ENCODE measurements at regions not wholly inside any gene's neighbourhood (a gene's known extent, or its start where the extent isn't known, plus 50 kb on each side); places are given as distances from the start of the nearest gene placed in this dataset.
"Not testable (repeated sequence)": the region's sequence is repeated elsewhere in the genome, so short reads cannot be mapped to it uniquely, and the experiment has no call there.

DNA sequence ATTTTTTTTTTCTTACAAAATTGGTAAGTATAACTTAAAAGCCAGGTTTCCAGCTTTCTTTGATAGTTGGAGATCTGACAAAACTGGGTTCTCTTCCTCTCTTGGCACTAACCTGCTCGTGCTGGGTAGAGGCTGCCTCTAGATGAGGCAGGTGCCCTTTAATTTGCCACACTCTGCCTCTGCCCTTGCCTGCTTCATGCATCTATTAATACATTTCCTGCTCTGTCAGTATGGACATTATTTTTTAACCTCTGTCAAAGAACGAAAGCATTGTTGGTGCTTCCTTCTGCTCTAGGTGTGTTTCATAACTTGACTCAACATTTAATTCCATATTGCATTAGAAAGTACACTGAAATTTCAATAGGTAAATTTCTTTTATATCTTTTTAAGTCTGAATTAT lies 490.7 kb upstream of the ZEB2 start:
- DNase-seq, result no peak

- DNase-seq, result no peak
These were observed 488.0 kb upstream of the ZEB2 start for GRCh38 chr2:145007960-145008263.

GRCh38 chr2:145007093-145007959 lies 487.4 kb upstream of the ZEB2 start:
- DNase-seq, result peak; percentile 95

DNA sequence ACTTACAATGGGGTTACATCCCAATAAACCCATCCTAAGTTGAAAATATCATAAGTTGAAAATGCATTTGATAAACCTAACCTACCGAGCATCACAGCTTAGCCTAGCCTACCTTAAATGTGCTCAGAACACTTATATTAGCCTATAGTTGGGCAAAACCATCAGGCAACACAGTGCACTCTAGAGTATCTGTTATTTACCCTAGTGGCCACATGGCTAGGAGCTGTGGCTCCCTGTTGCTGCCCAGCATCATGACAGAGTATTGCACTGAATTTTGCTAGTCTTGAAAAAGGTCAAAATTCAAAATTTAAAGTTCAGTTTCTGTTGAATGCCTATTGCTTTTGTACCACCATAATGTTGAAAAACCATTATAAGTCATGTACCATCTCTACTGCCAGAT lies 482.7 kb upstream of the ZEB2 start:
- DNase-seq, result no peak

DNA sequence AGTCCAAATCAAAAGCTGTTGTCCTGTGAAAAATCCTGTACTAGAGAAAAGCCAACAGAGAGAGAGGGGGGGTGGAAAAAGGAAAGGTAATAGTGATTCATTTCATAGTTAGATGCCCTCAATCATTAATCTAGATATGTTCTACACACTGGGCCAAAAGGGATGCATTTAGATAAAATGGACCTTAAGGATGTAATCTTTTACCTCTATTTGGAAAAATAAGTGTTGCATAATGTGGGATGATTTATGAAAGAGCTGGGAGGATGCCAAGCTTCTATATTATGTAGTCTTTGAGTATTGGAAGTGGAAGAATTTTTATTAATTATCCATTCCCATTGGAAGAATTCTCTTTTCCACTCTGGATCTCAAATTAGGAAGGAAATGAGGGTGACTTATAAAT lies 480.5 kb upstream of the ZEB2 start:
- peak; percentile 62 for DNase-seq

GRCh38 chr2:144999936-145000335 lies 480.0 kb upstream of the ZEB2 start:
- no peak for DNase-seq

GRCh38 chr2:144999071-144999875 lies 479.4 kb upstream of the ZEB2 start:
- DNase-seq, result no peak

DNA sequence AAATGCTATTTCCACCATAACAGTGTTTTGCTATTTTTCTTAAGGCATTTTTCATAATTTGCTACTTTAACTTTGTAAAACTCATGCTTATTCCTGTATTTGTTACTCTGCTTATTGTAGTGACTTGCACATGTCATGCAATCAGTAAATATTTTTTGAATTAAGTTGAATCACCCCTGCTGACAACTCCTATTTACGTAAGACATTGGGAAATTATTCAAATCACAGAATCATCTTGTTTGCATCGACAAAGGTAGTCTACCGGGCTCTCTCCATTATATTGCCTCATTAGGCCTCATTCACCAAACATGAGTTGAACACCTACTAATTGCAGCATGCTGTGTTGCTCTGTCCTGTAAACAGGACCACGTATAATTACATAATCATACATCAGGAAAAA lies 478.5 kb upstream of the ZEB2 start:
- no peak for DNase-seq

DNA sequence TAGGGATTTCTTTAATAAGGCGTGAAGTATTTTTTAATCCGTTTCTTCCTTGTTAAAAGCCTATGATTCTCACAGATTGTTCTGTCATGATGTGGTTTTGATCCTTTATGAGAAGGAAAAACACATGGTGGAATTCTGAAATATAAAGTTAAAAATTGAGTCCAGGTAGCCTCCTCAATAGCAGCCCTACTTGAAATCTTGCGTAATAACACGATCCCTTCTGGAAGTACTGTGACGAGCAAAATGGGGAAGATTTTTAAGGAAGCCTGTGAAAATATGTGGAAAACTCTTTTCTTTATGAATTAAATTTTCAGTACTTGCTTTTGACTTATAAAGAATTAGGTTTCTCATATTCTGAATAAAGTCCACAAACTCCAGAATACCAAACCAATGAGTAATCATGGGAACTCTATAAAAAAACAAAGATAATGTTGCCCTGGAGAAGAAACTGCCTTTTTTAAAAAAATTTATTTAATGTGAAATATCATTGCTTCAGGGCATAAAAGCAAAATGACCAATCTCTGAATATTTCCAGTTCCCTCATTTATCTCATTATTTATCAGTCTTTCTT lies 476.4 kb upstream of the ZEB2 start:
- peak; percentile 29 for DNase-seq

- DNase-seq, result no peak
These were observed 475.6 kb upstream of the ZEB2 start for GRCh38 chr2:144995482-144995881.

- DNase-seq, result no peak
These were observed 470.7 kb upstream of the ZEB2 start for GRCh38 chr2:144990661-144991060.

DNA sequence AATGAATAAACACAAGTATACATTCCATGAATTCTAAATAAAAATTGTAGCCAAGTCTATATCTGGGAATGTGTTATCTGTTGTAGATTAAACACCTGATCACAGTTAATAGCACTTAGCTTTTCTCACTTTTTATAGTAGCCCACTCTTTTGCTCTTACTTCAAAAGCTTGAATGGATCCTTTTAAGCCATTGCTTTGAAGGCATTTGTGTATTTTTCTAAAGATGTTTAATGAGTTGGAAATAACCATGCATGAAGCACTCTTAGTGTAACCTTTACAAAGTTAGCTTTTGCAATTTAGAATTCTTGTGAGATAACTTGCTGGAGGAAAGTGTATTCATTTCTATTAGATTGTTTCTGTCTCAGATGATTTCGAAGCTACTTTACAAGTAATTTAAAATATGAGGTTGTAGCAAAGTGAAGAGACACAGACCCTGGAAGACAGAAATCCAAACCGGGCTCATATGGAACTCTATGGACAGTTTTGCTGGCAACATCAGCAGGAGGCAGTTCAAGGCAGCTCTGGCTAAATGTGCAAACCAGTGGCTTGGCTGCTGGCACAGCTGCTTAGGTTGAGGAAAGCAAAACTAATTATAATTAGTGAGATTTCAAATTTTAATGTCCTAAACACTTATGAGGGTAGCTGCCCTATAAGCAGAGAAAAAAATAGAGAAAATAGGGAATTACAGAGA lies 469.8 kb upstream of the ZEB2 start:
- no peak for DNase-seq

GRCh38 chr2:144988591-144988990 lies 468.7 kb upstream of the ZEB2 start:
- no peak for DNase-seq

DNA sequence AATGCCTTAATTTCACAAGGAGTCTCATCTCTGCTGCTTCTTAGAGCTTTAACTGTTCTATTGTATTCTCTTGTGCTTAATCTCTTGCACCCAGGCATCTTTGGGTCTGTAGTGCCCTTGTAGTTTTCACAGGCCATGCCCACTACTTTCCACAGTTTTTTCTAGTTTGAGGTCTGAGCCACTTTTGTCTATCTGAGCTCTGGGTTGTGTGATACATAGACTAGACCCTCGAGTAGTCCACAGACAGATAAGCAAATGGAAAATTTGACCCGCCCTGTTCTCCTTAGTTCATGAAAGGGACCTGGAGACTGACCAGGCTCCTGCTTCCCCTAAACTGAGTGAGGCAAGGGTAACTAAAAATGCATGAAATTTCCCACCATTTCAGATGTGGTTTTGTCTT lies 466.8 kb upstream of the ZEB2 start:
- DNase-seq, result no peak

DNA sequence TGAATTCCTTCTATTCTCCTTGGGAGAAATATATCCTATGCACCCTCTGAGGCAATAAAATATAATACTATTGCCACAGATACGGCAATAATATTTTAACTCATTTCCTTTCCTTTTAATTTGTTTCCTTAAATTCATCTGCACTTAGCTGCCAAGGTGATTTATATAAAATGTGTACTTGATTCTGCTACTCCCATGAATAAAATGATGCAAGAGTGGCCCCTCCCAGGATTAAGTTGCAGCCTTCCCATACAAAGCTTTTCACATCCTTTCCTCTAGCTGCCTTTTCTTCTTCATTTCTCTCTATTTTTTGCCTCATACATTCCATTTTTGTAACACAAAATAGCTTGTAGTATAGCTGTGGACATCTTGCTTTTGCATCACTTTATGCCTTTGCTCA lies 464.1 kb upstream of the ZEB2 start:
- DNase-seq, result no peak

DNA sequence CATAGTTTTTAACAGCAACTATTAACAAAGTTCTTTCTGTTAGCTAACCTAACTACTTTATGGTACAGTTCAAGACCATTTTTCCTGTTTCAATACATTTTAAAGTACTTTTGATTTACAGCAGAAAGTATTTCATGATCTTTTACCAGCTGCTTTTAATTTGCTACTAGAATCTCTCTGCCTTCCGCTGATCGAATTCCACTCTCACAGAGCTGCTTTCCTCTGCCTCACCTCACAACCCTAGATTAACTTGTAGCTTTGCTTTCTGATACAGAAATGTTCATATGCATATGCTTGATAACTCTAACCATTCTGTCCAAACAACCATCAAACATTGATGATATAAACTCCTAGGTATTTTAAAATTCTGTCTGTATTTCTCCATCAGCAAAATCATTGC lies 463.2 kb upstream of the ZEB2 start:
- no peak for DNase-seq

GRCh38 chr2:144982481-144982880 lies 462.6 kb upstream of the ZEB2 start:
- DNase-seq, result peak; percentile 46

DNA sequence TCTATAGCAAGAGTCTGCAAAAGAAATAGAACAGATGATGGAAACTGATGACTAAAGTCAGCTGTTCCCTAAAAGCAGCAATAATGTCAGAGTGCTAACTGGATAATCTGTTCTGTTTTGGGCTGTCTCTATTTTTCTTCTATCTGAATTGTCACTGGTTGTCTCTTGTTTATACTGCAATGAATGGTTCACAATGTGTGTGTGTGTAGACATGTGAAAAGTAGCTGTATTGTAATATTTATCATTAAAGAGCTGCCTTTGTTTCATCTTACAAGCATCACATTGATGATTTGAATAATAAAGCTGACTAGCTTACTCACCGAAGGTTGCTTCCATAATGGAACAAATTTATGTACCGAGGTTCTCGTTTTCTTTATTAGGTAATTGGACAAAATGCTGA lies 456.0 kb upstream of the ZEB2 start:
- no peak for DNase-seq

- DNase-seq, result no peak
These were observed 452.8 kb upstream of the ZEB2 start for GRCh38 chr2:144972676-144973075.

- DNase-seq, result no peak
These were observed 451.9 kb upstream of the ZEB2 start for GRCh38 chr2:144971786-144972335.

DNA sequence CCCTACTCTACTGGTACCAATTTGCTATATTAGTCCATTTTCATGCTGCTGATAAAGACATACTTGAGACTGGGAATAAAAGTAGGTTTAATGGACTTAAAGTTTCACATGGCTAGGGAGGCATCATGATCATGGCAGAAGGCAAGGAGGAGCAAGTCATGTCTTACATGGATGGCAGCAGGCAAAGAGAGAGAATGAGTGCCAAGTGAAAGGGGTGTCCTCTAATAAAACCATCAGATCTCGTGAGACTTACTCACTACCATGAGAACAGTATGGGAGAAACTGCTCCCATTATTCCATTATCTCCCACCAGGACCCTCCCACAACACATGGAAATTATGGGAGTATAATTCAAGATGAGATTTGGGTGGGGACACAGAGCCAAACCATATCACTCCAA lies 450.5 kb upstream of the ZEB2 start:
- DNase-seq, result not testable (repeated sequence)

DNA sequence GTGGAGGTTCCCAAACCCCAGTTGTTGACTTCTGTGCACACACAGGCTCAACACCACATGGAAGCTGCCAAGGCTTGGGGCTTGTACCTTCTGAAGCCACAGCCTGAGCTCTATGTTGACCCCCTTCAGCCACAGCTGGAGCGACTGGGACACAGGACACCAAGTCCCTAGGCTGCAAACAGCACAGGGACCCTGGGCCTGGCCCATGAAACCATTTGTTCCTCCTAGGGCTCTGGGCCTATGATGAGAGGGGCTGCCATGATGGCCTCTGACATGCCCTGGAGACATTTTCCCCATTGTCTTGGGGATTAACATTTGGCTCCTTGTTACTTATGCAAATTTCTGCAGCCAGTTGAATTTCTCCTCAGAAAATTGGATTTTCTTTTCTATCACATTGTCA lies 449.6 kb upstream of the ZEB2 start:
- not testable (repeated sequence) for DNase-seq

- DNase-seq, result no peak
These were observed 448.0 kb upstream of the ZEB2 start for GRCh38 chr2:144967961-144968360.
